Endothelial cell of umbilical vein (primary cell): ENCODE measurements at regions not wholly inside any gene's neighbourhood (a gene's known extent, or its start where the extent isn't known, plus 50 kb on each side); places are given as distances from the start of the nearest gene placed in this dataset.

Source experiments
- BruUV-seq: library from RNA; stranded (reverse); fragments of 400-500 nt; replicated peaks from 2 replicates; lab custom pipeline; 2021; lab: Mats Ljungman, UMichigan
- CTCF ChIA-PET: fragments of 300-600, 350-600 bp; sonication (Branson Sonifier 250); formaldehyde crosslinking; loops from one replicate; lab custom pipeline; 2021; ENCODE audit warnings: antibody characterized with exemption, inconsistent platforms; lab: Charles Lee
- POLR2A ChIA-PET: fragments of 300-600, 350-600 bp; sonication (Branson Sonifier 250); formaldehyde crosslinking; loops from one replicate; lab custom pipeline; 2021; ENCODE audit warnings: antibody characterized with exemption, inconsistent platforms; lab: Charles Lee
- DNase-seq: peaks from one replicate; pipeline ENCODE4 v3.0.0-alpha.2; 2011; ENCODE audit warnings: low read depth, low spot score
- FAIRE-seq: peaks from 2 replicates; lab custom pipeline; 2011; peaks lifted over from hg19 to GRCh38; lab: Jason Lieb, UNC
- H2AFZ ChIP-seq: 2 replicates; pipeline ENCODE4 v1.6.0; 2012; ENCODE audit warnings: low read depth, low read length, control low read depth, inconsistent platforms
- H3K27ac ChIP-seq: 2 replicates; pipeline ENCODE4 v1.5.1; 2011; ENCODE audit warnings: low read depth, mild to moderate bottlenecking, control low read depth, low read length, moderate library complexity; ENCODE audit not compliant: insufficient read depth
- H3K27me3 ChIP-seq, 2 experiments: 2 replicates each; pipeline versions ENCODE4 v1.6.0 to v1.6.1; 2011; ENCODE audit warnings: low read length in 2 of 2, mixed read lengths in 1 of 2; ENCODE audit not compliant: control insufficient read depth in 2 of 2, insufficient read depth in 2 of 2
- H3K36me3 ChIP-seq, 2 experiments: 2 replicates in 1 of 2; 3 replicates in 1 of 2; pipeline ENCODE4 v1.5.1; 2011; ENCODE audit warnings: low read length in 2 of 2, mild to moderate bottlenecking in 1 of 2, moderate library complexity in 1 of 2; ENCODE audit not compliant: control insufficient read depth in 2 of 2, insufficient read depth in 2 of 2; ENCODE audit errors: extremely low read depth in 1 of 2
- H3K4me1 ChIP-seq: 3 replicates; pipeline ENCODE4 v1.5.1; 2011; ENCODE audit warnings: mild to moderate bottlenecking, low read length; ENCODE audit not compliant: control insufficient read depth, insufficient read depth; ENCODE audit errors: extremely low read depth
- H3K4me2 ChIP-seq: 2 replicates; pipeline ENCODE4 v1.6.1; 2011; ENCODE audit warnings: low read length, control low read depth, mixed read lengths; ENCODE audit not compliant: insufficient read depth
- H3K4me3 ChIP-seq, 3 experiments: fragments of 200-600 bp in 1 of 3; sonication (generic), shearing (Covaris generic) in 1 of 3; replicated peaks in 1 of 3; 2 replicates each; pipeline ENCODE4 v1.5.1; 2011 to 2016; ENCODE audit warnings: control low read depth in 3 of 3, low read length in 3 of 3, mild to moderate bottlenecking in 2 of 3, inconsistent platforms in 1 of 3, low read depth in 1 of 3, moderate library complexity in 1 of 3; ENCODE audit not compliant: insufficient read depth in 1 of 3
- H3K79me2 ChIP-seq: 2 replicates; pipeline ENCODE4 v1.6.0; 2012; ENCODE audit warnings: low read length, inconsistent platforms; ENCODE audit not compliant: control insufficient read depth, insufficient read depth
- H3K9ac ChIP-seq: replicated peaks from 2 replicates; pipeline ENCODE3; 2011; ENCODE audit warnings: low read length, control low read depth; ENCODE audit not compliant: insufficient read depth; ENCODE audit errors: extremely low read depth
- H3K9me1 ChIP-seq: replicated peaks from 3 replicates; pipeline ENCODE4 v1.6.0; 2011; ENCODE audit warnings: mild to moderate bottlenecking, low read length; ENCODE audit not compliant: control insufficient read depth, insufficient read depth; ENCODE audit errors: extremely low read depth
- H3K9me3 ChIP-seq: replicated peaks from 2 replicates; pipeline ENCODE4 v1.5.1; 2012; ENCODE audit warnings: low read length, inconsistent platforms; ENCODE audit not compliant: control insufficient read depth, insufficient read depth
- H4K20me1 ChIP-seq: replicated peaks from 2 replicates; pipeline ENCODE3; 2011; ENCODE audit warnings: mild to moderate bottlenecking, low read length; ENCODE audit not compliant: control insufficient read depth, insufficient read depth; ENCODE audit errors: extremely low read depth
- FOS ChIP-seq: IDR thresholded peaks from 2 replicates; pipeline ENCODE4 v1.6.1; 2011; ENCODE audit warnings: mild to moderate bottlenecking, low read length, moderate library complexity, borderline replicate concordance; ENCODE audit not compliant: insufficient read depth
- GATA2 ChIP-seq: IDR thresholded peaks from 2 replicates; pipeline ENCODE4 v1.7.0; 2011; ENCODE audit warnings: low read depth, mild to moderate bottlenecking, moderate library complexity, mixed read lengths, low read length; ENCODE audit not compliant: insufficient read length, insufficient read depth
- MYC ChIP-seq: IDR thresholded peaks from one replicate; pipeline ENCODE4 v1.6.1; 2011; ENCODE audit warnings: mild to moderate bottlenecking, low read depth, low read length
- POLR2AphosphoS5 ChIP-seq: IDR thresholded peaks from 2 replicates; pipeline ENCODE4 v1.6.1; 2012; ENCODE audit warnings: low read depth, mild to moderate bottlenecking, control low read depth, low read length, moderate library complexity; ENCODE audit not compliant: insufficient read depth
- dilution Hi-C: fragments of 300-500 bp; cut with MboI; formaldehyde crosslinking; loops from one replicate; pipeline ENCODE4 v1.15.0; 2019; ENCODE audit warnings: low sequenced_read_pairs; ENCODE audit not compliant: extremely low pct_ligation_motif_present
- intact Hi-C: fragments of 100-400 bp; cut with micrococcal nuclease; formaldehyde crosslinking; loops from one replicate; pipeline ENCODE4 v1.10.0; 2022
- TF ChIP-seq, protein P1 (sequence below): IDR thresholded peaks from 2 replicates; pipeline ENCODE4 v1.6.1; 2011; ENCODE audit not compliant: insufficient read depth, insufficient read length
- TF ChIP-seq, protein P2 (sequence below), 2 donors: IDR thresholded peaks; 1 replicate in 1 of 2; 2 replicates in 1 of 2; pipeline ENCODE4 v1.5.1; 2011; ENCODE audit warnings: low read length in 2 of 2, mild to moderate bottlenecking in 2 of 2, moderate library complexity in 2 of 2, control low read depth in 1 of 2, inconsistent platforms in 1 of 2, low read depth in 1 of 2; ENCODE audit not compliant: insufficient read depth in 1 of 2; ENCODE audit errors: extremely low read depth in 1 of 2

DNA sequence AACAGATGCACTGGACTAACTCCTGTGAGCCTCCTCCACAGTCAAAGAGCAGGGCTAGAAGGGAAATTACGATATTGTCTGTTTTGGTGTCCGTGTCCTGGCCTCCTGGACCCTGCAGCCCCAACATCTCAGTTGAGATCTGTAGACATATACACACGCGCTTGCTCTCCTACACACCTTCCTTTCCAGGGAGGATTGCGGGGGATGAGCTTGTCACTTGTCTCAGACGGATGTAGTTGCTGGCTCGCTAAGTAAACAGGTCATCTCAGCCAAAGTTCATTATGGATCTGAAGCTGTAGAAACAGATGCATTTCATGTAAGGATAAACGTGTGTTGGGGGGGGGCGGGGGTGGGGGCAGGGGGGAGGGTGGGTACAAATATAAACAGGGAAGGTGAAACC, 549.3 kb downstream of the CCDC171 start:
- no peak overlapping the region for H3K9ac ChIP-seq
- H3K9me1 ChIP-seq, result no peaks in the 10 kb centered on the region
- ChIA-PET POLR2A (no interaction called here), CTCF (no interaction called here)
- dilution Hi-C loops (no loop called here), intact Hi-C loops (no loop called here)
- H2AFZ ChIP-seq, result no peak overlapping the region
- no peaks in the 10 kb centered on the region for H3K4me1 ChIP-seq
- TF ChIP-seq FOS (no peak), POLR2AphosphoS5 (no peak)
- TF ChIP-seq, protein P1, sequence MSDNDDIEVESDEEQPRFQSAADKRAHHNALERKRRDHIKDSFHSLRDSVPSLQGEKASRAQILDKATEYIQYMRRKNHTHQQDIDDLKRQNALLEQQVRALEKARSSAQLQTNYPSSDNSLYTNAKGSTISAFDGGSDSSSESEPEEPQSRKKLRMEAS, result no peak
- no peak overlapping the region for H3K27ac ChIP-seq
- no peak overlapping the region for H3K4me2 ChIP-seq
- no peaks in the 10 kb centered on the region for H4K20me1 ChIP-seq
- H3K4me3 ChIP-seq, result no peak overlapping the region
- H3K79me2 ChIP-seq, result no peaks in the 10 kb centered on the region
- H3K36me3 ChIP-seq, result no peaks in the 10 kb centered on the region
- H3K27me3 ChIP-seq, result peaks cover 0 to 2% of the 10 kb centered on the region in 2 experiments
- FAIRE-seq, result no peak
- H3K9me3 ChIP-seq, result no peaks in the 10 kb centered on the region
- no peak for DNase-seq
- BruUV-seq, result no TSS peak

DNA sequence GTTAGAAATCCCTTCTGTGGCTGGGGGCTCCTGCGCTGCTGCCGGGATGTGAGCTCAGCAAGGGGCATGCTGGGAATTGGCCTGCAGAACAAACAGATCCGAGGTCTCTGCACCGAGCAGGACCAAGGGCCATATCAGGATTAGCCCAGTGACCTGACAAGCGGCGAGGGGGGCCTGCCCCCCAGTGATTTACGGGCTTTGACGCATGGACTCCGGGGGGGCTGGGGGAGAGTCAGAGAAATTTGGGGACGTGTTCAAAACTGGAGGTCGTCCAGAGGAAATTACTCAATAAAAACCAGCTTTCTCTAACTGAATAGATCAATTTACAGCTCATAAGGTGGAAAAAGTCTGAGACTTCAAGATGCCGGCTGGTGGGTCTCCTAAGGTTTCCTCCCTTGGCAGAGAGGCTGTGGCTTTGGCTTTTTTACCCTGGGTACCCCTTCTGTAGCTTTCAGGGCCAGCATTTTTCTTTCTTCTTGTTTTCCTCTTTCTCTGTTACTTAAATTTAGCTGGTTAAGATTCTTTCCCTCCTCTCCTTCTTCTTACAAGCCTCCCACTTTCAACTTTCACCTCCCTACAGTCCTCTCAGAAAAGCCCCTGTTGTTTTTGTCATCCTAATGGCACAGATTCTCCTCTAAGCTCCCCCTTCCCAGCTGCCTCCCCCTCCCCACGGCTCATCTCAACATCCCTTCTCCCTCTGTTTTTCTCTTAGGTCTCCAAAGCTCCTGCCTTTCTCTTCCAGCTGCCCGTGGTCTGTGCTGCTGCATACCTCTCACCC, 551.0 kb downstream of the CCDC171 start:
- H3K79me2 ChIP-seq, result no peaks in the 10 kb centered on the region
- TF ChIP-seq MYC (no peak), POLR2AphosphoS5 (no peak), GATA2 (no peak), FOS (no peak)
- TF ChIP-seq, protein P1, result no peak
- TF ChIP-seq, protein P2, sequence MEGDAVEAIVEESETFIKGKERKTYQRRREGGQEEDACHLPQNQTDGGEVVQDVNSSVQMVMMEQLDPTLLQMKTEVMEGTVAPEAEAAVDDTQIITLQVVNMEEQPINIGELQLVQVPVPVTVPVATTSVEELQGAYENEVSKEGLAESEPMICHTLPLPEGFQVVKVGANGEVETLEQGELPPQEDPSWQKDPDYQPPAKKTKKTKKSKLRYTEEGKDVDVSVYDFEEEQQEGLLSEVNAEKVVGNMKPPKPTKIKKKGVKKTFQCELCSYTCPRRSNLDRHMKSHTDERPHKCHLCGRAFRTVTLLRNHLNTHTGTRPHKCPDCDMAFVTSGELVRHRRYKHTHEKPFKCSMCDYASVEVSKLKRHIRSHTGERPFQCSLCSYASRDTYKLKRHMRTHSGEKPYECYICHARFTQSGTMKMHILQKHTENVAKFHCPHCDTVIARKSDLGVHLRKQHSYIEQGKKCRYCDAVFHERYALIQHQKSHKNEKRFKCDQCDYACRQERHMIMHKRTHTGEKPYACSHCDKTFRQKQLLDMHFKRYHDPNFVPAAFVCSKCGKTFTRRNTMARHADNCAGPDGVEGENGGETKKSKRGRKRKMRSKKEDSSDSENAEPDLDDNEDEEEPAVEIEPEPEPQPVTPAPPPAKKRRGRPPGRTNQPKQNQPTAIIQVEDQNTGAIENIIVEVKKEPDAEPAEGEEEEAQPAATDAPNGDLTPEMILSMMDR (IDR thresholded peaks at IDR 0.05; ENCODE audit: extremely low read depth in 1 of 2, insufficient read depth in 1 of 2, low read depth in 1 of 2, low read length in 2 of 2), result no peak
- H3K9ac ChIP-seq, result no peak overlapping the region
- H3K36me3 ChIP-seq, result no peaks in the 10 kb centered on the region
- FAIRE-seq (no peak), DNase-seq (no peak)
- intact Hi-C loops, result no loop called here
- no peak overlapping the region for H3K27ac ChIP-seq
- H3K9me3 ChIP-seq, result no peaks in the 10 kb centered on the region
- no peaks in the 10 kb centered on the region for H3K9me1 ChIP-seq
- CTCF ChIA-PET, result interaction anchor here (1.0 kb wide), 1 partner anchor 30 kb away, joined by 5 read pairs; no protein-coding TSS in a partner anchor
- no peak overlapping the region for H3K4me3 ChIP-seq
- H3K27me3 ChIP-seq, result peaks cover 0 to 2% of the 10 kb centered on the region in 2 experiments
- H3K4me1 ChIP-seq, result no peaks in the 10 kb centered on the region
- POLR2A ChIA-PET, result no interaction called here
- dilution Hi-C loops, result no loop called here
- BruUV-seq, result no TSS peak
- H3K4me2 ChIP-seq, result no peak overlapping the region
- no peak overlapping the region for H2AFZ ChIP-seq
- H4K20me1 ChIP-seq, result no peaks in the 10 kb centered on the region
